Retinal pigment epithelial cell (primary cell): ENCODE measurements at regions not wholly inside any gene's neighbourhood (a gene's known extent, or its start where the extent isn't known, plus 50 kb on each side); places are given as distances from the start of the nearest gene placed in this dataset.
"Not testable (repeated sequence)": the region's sequence is repeated elsewhere in the genome, so short reads cannot be mapped to it uniquely, and the experiment has no call there.

ENCODE experiments used
- DNase-seq: peaks from one replicate; pipeline ENCODE4 v3.0.0-alpha.2; 2010; ENCODE audit warnings: low read depth
- H3K4me3 ChIP-seq: 2 replicates; pipeline ENCODE4 v1.5.1; 2011; ENCODE audit warnings: mild to moderate bottlenecking, low read length, control low read depth, moderate library complexity
- TF ChIP-seq, protein P1 (sequence below): conservative IDR thresholded peaks from 2 replicates; pipeline ENCODE4 v1.5.1; 2011; ENCODE audit warnings: low read depth, low read length, control low read depth, inconsistent platforms

DNA sequence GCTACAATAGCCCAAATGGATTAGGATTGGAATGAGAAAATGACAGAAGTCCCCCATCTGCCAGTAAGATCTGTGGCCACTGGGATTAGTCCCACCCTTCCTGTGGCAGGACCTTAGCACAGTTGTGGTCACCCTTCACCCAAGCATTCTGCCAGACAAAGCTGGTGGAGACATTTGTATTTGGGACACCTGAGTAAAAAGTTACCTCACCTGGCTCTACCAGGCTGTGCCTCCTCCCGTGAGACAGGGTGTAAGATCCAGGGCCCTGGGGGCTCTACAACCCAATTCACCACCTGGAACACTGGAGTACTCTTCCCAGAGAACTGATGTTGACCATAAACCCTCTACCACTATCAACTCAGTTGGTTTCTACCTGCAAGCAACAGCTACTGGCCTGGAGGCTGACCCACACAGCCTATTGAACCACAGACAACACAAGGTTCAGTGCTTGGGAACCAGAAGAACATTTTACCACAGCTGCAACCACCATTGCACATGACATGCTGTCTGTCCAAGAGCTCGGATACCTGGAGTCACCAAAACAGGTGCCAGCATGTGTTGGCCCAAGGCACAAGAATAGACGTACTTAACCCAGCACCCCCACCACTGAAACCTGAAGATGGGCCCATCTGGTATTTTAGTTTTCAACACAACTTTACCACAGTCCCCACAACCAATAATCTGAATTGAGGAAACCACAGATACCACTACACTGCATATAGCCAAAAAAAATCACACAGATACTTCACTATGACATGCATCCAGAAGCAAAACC, 1686.7 kb downstream of the SI start:
- H3K4me3 ChIP-seq = no peak overlapping the region
- no peak for DNase-seq
- TF ChIP-seq, protein P1, sequence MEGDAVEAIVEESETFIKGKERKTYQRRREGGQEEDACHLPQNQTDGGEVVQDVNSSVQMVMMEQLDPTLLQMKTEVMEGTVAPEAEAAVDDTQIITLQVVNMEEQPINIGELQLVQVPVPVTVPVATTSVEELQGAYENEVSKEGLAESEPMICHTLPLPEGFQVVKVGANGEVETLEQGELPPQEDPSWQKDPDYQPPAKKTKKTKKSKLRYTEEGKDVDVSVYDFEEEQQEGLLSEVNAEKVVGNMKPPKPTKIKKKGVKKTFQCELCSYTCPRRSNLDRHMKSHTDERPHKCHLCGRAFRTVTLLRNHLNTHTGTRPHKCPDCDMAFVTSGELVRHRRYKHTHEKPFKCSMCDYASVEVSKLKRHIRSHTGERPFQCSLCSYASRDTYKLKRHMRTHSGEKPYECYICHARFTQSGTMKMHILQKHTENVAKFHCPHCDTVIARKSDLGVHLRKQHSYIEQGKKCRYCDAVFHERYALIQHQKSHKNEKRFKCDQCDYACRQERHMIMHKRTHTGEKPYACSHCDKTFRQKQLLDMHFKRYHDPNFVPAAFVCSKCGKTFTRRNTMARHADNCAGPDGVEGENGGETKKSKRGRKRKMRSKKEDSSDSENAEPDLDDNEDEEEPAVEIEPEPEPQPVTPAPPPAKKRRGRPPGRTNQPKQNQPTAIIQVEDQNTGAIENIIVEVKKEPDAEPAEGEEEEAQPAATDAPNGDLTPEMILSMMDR = no peak

DNA sequence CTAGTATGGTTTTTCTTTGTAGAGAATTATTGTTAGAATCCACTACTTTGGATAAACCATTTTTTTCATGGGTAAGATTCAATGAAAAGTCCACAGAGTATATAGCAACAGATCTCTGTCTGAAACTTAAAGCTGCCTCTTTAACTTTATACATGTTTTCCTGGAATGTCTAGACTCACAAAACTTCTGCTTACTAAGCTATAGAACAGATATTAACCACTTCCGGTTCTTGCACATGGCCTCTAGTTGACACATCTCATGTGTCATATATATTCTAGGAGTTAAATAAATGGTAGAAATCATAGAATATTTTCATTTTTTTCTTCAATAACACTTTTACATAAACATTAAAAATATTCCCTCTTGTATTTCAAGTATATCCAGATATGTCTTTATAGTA, 1693.9 kb downstream of the SI start:
- H3K4me3 ChIP-seq = no peak overlapping the region
- TF ChIP-seq, protein P1 = no peak
- no peak for DNase-seq

DNA sequence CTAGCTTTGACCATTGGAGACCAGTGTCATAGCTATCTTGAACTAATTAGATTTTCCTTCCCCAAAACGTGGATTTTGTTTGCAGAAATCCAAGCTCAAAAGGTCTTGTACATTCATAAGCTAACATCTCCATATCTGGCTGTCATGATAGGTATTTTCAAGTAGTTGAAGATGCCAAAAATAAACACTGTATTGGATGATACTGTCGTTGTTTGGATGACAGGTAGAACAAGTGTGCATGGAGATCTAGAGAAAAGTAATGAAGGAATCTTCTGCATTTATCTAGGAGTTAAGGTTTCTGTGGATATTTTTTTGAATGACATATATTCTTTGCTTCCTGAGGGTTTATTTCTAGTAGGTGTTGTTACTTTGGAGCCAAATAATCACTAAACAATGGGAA, 1696.1 kb downstream of the SI start:
- no peak overlapping the region for H3K4me3 ChIP-seq
- TF ChIP-seq, protein P1 = no peak
- DNase-seq = no peak

DNA sequence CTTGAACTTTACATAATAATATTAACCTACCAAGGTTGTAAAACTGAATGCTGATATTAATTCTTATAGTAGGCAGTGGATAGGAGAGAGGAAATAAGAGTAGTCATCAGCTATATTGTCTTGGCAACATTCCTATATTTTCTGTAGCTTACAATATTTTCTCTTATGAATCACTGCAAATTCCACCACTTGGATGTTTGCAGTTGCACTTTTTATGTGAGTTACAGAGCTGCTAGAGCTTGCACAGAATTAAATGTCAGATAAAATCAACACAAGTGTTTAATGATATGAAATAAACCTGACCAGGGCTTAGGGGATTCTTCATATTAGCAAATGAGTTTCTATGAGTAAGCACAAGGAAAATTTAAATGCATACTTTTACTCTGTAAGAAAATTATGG, 1710.1 kb downstream of the SI start:
- H3K4me3 ChIP-seq = no peak overlapping the region
- peak; percentile 92 for DNase-seq
- TF ChIP-seq, protein P1 = no peak

DNA sequence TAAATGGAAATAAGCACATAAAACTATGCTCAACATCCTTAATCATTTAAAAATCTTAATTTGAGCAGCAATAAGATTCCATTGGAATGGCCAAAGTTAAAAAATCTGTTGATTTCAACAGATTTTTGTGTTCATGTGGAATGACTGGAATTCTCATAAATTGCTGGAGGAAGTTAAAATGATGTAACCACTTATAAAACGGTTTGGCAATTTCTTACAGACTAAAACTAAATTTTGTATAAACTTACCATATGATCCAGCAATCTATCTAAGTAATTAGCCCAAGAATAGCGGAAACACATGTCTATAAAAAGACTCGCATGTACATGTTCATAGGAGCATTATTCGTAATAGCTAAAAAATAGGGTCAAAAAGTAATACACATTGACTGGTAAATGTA, 1713.6 kb downstream of the SI start:
- TF ChIP-seq, protein P1 = no peak
- H3K4me3 ChIP-seq = no peak overlapping the region
- DNase-seq = no peak

DNA sequence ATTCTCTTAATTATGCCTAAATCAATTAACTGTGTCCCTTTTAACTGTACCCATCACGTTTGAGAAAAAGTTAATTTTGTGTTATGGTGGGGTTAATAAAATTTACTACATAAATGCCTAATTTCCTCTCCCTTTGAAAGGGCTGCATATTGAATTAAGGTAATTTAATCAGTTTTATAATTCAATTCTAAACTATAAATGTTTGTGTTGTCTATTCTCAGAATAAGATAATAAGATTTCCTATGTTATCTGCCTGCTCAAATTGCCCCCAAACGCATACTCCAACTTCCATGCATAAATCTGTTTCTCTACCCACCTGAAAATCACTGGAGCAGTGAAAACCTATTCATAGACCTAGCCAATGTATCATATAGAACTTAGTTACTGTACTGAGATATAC, 1716.1 kb downstream of the SI start:
- no peak for DNase-seq
- TF ChIP-seq, protein P1 = no peak
- no peak overlapping the region for H3K4me3 ChIP-seq

DNA sequence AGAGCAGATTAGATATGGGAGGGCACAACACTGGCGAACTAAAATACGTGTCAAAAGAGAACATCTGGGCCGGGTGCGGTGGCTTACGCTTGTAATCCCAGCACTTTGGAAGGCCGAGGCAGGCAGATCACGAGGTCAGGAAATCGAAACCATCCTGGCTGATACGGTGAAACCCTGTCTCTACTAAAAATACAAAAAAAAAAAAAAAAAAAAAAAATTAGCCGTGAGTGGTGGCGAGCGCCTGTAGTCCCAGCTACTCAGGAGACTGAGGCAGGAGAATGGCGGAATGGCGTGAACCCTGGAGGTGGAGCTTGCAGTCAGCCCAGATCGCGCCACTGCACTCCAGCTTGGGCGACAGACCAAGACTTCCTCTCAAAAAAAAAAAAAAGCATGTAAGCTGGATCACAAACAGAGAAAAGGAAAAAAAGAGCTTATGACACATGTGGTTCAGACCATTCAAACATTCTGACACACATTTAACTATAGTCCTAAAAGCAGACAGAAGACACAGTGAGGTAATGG, 1716.9 kb downstream of the SI start:
- not testable (repeated sequence) for H3K4me3 ChIP-seq, DNase-seq
